D721Med (cell line): ENCODE measurements at regions not wholly inside any gene's neighbourhood (a gene's known extent, or its start where the extent isn't known, plus 50 kb on each side); places are given as distances from the start of the nearest gene placed in this dataset.

ENCODE experiments used
- DNase-seq: peaks from one replicate; pipeline ENCODE4 v3.0.0; 2011; ENCODE audit warnings: low spot score; ENCODE audit not compliant: insufficient read length
- FAIRE-seq: peaks from 2 replicates; lab custom pipeline; 2011; peaks lifted over from hg19 to GRCh38; lab: Jason Lieb, UNC
- CTCF ChIP-seq: IDR thresholded peaks from 2 replicates; pipeline ENCODE4 v1.5.1; 2012; ENCODE audit warnings: mild to moderate bottlenecking, control low read depth; ENCODE audit not compliant: insufficient read depth; ENCODE audit errors: missing control alignments

- TF ChIP-seq CTCF, result no peak
- no peak for FAIRE-seq
- DNase-seq, result no peak
These were observed 2277.2 kb upstream of the WWC1 start for GRCh38 chr5:166014256-166014655.

GRCh38 chr5:166018716-166019115 lies 2272.7 kb upstream of the WWC1 start:
- FAIRE-seq, result no peak
- no peak for TF ChIP-seq CTCF

GRCh38 chr5:166022065-166022464 lies 2269.4 kb upstream of the WWC1 start:
- DNase-seq, result no peak
- no peak for FAIRE-seq
- TF ChIP-seq CTCF, result no peak

More at GRCh38 chr5:166018716-166019115, 2272.7 kb upstream of the WWC1 start:
- no peak for DNase-seq

- FAIRE-seq (no peak), DNase-seq (no peak)
- no peak for TF ChIP-seq CTCF
These were observed 2266.5 kb upstream of the WWC1 start for GRCh38 chr5:166024970-166025369.

GRCh38 chr5:166027582-166027981 lies 2263.9 kb upstream of the WWC1 start:
- DNase-seq, result no peak
- TF ChIP-seq CTCF, result no peak
- no peak for FAIRE-seq

- FAIRE-seq (no peak), DNase-seq (no peak)
- no peak for TF ChIP-seq CTCF
These were observed 2259.5 kb upstream of the WWC1 start for GRCh38 chr5:166031926-166032325.

GRCh38 chr5:166032601-166033000 lies 2258.8 kb upstream of the WWC1 start:
- no peak for TF ChIP-seq CTCF
- DNase-seq (no peak), FAIRE-seq (no peak)
